GM12864 (cell line): ENCODE measurements at regions not wholly inside any gene's neighbourhood (a gene's known extent, or its start where the extent isn't known, plus 50 kb on each side); places are given as distances from the start of the nearest gene placed in this dataset.

Experiments
- DNase-seq: peaks from one replicate; pipeline ENCODE4 v3.0.0-alpha.2; 2011; ENCODE audit warnings: low read depth
- H3K4me3 ChIP-seq: 2 replicates; pipeline ENCODE4 v1.5.1; 2011; ENCODE audit warnings: mild to moderate bottlenecking, low read depth, low read length, control low read depth
- CTCF ChIP-seq: IDR thresholded peaks from 2 replicates; pipeline ENCODE4 v1.5.1; 2011; ENCODE audit warnings: low read depth, mild to moderate bottlenecking, moderate library complexity, low read length, control low read depth, inconsistent platforms; ENCODE audit errors: missing control alignments

GRCh38 chr14:98935921-98936320 lies 336.1 kb downstream of the BCL11B start:
- H3K4me3 ChIP-seq: no peak overlapping the region
- no peak for TF ChIP-seq CTCF
- DNase-seq: no peak

- no peak overlapping the region for H3K4me3 ChIP-seq
- TF ChIP-seq CTCF: no peak
- DNase-seq: no peak
These were observed 335.0 kb downstream of the BCL11B start for GRCh38 chr14:98937021-98937420.

- TF ChIP-seq CTCF: no peak
- DNase-seq: no peak
- H3K4me3 ChIP-seq: no peak overlapping the region
These were observed 334.1 kb downstream of the BCL11B start for GRCh38 chr14:98937712-98938505.

GRCh38 chr14:98940693-98941437 lies 331.1 kb downstream of the BCL11B start:
- H3K4me3 ChIP-seq: no peak overlapping the region
- no peak for TF ChIP-seq CTCF
- no peak for DNase-seq

- no peak overlapping the region for H3K4me3 ChIP-seq
- no peak for TF ChIP-seq CTCF
- DNase-seq: no peak
These were observed 330.5 kb downstream of the BCL11B start for GRCh38 chr14:98941481-98941880.

GRCh38 chr14:98943907-98944306 lies 328.1 kb downstream of the BCL11B start:
- no peak overlapping the region for H3K4me3 ChIP-seq
- TF ChIP-seq CTCF: no peak
- DNase-seq: no peak
